NCI-H446 treated with DMSO at 0.1 percent for 48 hours (cell line): ENCODE measurements at regions not wholly inside any gene's neighbourhood (a gene's known extent, or its start where the extent isn't known, plus 50 kb on each side); places are given as distances from the start of the nearest gene placed in this dataset.

Experiments used
- DNase-seq: peaks from one replicate; lab custom pipeline; 2025; lab: John Stamatoyannopoulos, UW

- DNase-seq: no peak
Measured at GRCh38 chr16:79790854-79791253, 190.3 kb upstream of the MAF start.

GRCh38 chr16:79788949-79789348 is 188.4 kb upstream of the MAF start:
- no peak for DNase-seq

- DNase-seq: no peak
Measured at GRCh38 chr16:79786389-79786788, 185.9 kb upstream of the MAF start.

GRCh38 chr16:79784007-79784406 is 183.5 kb upstream of the MAF start:
- DNase-seq: no peak

GRCh38 chr16:79777679-79778078 is 177.1 kb upstream of the MAF start:
- no peak for DNase-seq

- DNase-seq: no peak
Measured at GRCh38 chr16:79776243-79776847, 175.8 kb upstream of the MAF start.

- DNase-seq: no peak
Measured at GRCh38 chr16:79772784-79773183, 172.2 kb upstream of the MAF start.

- no peak for DNase-seq
Measured at GRCh38 chr16:79772048-79772447, 171.5 kb upstream of the MAF start.

- DNase-seq: peak; percentile 0
Measured at GRCh38 chr16:79770244-79771064, 169.9 kb upstream of the MAF start.

GRCh38 chr16:79769928-79770243 is 169.3 kb upstream of the MAF start:
- no peak for DNase-seq

- no peak for DNase-seq
Measured at GRCh38 chr16:79769270-79769927, 168.9 kb upstream of the MAF start.

GRCh38 chr16:79768276-79768970 is 167.9 kb upstream of the MAF start:
- DNase-seq: no peak

- no peak for DNase-seq
Measured at GRCh38 chr16:79767421-79768275, 167.1 kb upstream of the MAF start.

GRCh38 chr16:79765901-79766394 is 165.4 kb upstream of the MAF start:
- no peak for DNase-seq

GRCh38 chr16:79765431-79765830 is 164.9 kb upstream of the MAF start:
- no peak for DNase-seq

- no peak for DNase-seq
Measured at GRCh38 chr16:79764415-79765110, 164.0 kb upstream of the MAF start.

- DNase-seq: no peak
Measured at GRCh38 chr16:79762217-79762616, 161.7 kb upstream of the MAF start.

- DNase-seq: no peak
Measured at GRCh38 chr16:79758615-79759346, 158.2 kb upstream of the MAF start.

- no peak for DNase-seq
Measured at GRCh38 chr16:79757968-79758367, 157.4 kb upstream of the MAF start.

GRCh38 chr16:79757163-79757562 is 156.6 kb upstream of the MAF start:
- no peak for DNase-seq
